GM12873 (cell line): ENCODE measurements at regions not wholly inside any gene's neighbourhood (a gene's known extent, or its start where the extent isn't known, plus 50 kb on each side); places are given as distances from the start of the nearest gene placed in this dataset.

Experiments used
- CTCF ChIP-seq: IDR thresholded peaks from 2 replicates; pipeline ENCODE4 v1.5.1; 2012; ENCODE audit warnings: low read depth, mild to moderate bottlenecking, moderate library complexity, low read length, control low read depth; ENCODE audit not compliant: insufficient read depth; ENCODE audit errors: missing control alignments

DNA sequence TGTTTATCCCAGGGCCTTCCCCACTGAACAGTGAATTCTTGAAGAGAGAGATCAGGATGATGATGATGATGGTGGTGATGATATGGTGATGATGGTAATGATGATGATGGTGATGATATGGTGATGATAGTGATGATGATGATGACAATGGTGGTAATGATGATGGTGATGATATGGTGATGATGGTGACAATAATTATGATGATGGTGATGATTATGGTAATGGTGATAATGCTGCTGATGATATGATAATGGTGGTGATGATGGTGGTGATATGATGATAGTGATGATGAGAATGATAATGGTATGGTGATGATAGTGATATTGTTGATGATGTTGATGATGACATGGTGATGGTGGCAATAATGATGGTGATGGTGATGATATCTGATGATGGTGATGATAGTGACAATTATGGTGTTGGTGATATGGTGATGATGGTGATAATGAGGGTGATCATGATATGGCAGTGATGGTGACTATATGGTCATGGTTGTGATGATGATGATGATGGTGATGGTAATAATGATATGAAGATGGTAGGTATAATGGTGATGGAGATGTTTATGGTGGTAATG lies 99.9 kb downstream of the HAPSTR1 start:
- TF ChIP-seq CTCF = no peak

DNA sequence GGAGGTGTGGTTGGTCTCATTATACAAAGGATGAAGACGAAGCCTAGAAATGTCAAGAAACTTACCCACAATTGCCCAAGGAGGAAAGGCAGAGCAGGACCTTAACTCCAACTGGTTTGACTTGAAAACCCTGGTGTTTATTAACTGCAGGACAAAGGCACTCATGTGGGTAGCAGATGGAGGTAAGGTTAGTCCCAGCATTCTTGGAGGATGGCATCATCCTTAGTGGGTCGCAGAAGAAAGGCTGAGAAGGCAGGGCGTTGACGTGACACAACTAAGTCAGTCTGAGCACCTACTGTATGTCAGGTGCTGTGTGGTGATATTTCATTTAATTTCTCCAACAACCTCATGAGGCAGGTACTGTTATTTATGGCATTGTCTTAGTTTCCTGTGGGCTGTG lies 101.3 kb downstream of the HAPSTR1 start:
- TF ChIP-seq CTCF = no peak

GRCh38 chr16:9195287-9195686 lies 103.8 kb downstream of the HAPSTR1 start:
- no peak for TF ChIP-seq CTCF

DNA sequence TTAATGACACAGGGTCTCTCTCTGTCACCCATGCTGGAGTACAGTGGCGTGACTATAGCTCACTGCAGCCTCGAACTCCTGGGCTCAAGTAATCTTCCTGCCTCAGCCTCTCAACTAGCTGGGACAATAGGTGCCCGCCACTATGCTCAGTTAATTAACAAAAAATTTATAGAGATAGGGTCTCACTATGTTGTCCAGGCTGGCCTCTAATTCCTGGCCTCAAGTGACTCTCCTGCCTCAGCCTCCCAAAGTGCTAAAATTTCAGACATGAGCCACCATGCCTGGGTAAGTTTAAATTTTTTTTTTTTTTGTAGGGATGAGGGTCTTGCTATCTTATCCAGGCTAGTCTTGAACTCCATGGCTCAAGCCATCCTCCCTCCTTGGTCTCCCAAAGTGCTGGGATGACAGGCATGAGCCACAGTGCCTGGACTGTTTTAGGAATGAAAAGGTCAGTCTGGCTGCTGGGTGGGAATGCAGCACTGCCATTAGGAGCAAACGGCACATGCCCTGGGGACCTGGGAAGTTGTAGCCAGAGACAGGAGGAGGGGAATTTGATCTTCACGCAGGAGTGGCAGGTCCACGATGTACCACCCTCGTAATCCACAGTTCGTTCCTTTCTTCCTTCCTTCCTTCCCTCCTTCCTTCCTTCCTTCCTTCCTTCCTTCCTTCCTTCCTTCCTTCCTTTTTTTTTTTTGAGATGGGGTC lies 106.7 kb downstream of the HAPSTR1 start:
- TF ChIP-seq CTCF = no peak

GRCh38 chr16:9199311-9199710 lies 107.9 kb downstream of the HAPSTR1 start:
- TF ChIP-seq CTCF = no peak

- no peak for TF ChIP-seq CTCF
These were observed 108.3 kb downstream of the HAPSTR1 start for GRCh38 chr16:9199751-9200150.

DNA sequence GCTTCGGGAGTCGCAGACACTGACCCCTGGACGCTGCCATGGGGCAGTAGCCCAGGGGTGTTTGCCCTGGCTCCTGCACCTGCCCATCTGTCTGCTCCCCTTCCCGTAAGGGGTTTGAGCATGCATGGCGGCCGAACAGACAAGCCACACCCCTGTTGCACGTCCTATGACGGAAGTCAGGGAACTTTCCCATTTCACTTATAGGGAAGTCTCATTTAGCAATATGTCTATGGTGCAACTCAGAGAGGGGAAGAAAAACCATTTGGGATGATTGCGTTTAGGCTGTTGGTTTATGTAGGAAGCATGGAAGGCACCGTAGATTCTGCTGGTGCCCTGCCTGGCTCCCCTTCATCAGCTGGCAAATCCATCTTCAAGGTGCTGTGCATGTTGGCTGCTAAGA lies 112.5 kb downstream of the HAPSTR1 start:
- TF ChIP-seq CTCF = no peak
